CD4-positive, alpha-beta memory T cell (primary cell): ENCODE measurements at regions not wholly inside any gene's neighbourhood (a gene's known extent, or its start where the extent isn't known, plus 50 kb on each side); places are given as distances from the start of the nearest gene placed in this dataset.

Experiments
- CTCF ChIA-PET: fragments of 350-600 bp; sonication (Branson Sonifier 250); formaldehyde crosslinking; loops from one replicate; lab custom pipeline; 2021; ENCODE audit warnings: inconsistent platforms; ENCODE audit not compliant: partially characterized antibody; lab: Charles Lee
- POLR2A ChIA-PET: fragments of 350-600 bp; sonication (Branson Sonifier 250); formaldehyde crosslinking; loops from one replicate; lab custom pipeline; 2021; ENCODE audit not compliant: partially characterized antibody; lab: Charles Lee
- DNase-seq, 5 donors: peaks; one replicate each; pipeline versions ENCODE4 v3.0.0 to v3.0.0-alpha.2; 2020 to 2022; ENCODE audit warnings: mixed read lengths in 1 of 5
- H3K27ac ChIP-seq: one replicate; pipeline ENCODE4 v1.7.0; 2013; ENCODE audit warnings: low read depth, low read length
- H3K27me3 ChIP-seq: 2 replicates; pipeline ENCODE4 v1.7.0; 2013; ENCODE audit warnings: mild to moderate bottlenecking, low read length, moderate library complexity; ENCODE audit not compliant: insufficient read depth
- H3K36me3 ChIP-seq: 2 replicates; pipeline ENCODE4 v1.7.0; 2013; ENCODE audit warnings: mild to moderate bottlenecking, low read length, moderate library complexity; ENCODE audit not compliant: insufficient read depth
- H3K4me1 ChIP-seq: 2 replicates; pipeline ENCODE4 v1.7.0; 2013; ENCODE audit warnings: mild to moderate bottlenecking, low read length, moderate library complexity; ENCODE audit not compliant: insufficient read depth
- H3K4me3 ChIP-seq, 2 donors: one replicate each; pipeline ENCODE4 v1.7.0; 2013; ENCODE audit warnings: low read length in 2 of 2, mild to moderate bottlenecking in 1 of 2
- H3K9me3 ChIP-seq, 2 donors: one replicate each; pipeline ENCODE4 v1.7.0; 2013; ENCODE audit warnings: low read length in 2 of 2, control low read depth in 1 of 2; ENCODE audit not compliant: control insufficient read depth in 1 of 2
- H3K27ac Mint-ChIP-seq, 7 donors: one replicate each; pipeline ENCODE4 v1.8.0; 2020 to 2021; ENCODE audit warnings: mixed read lengths in 7 of 7, mild to moderate bottlenecking in 6 of 7, inconsistent platforms in 3 of 7, moderate library complexity in 3 of 7
- H3K27me3 Mint-ChIP-seq, 2 donors: one replicate each; pipeline ENCODE4 v1.8.0; 2020 to 2021; ENCODE audit warnings: mixed read lengths in 2 of 2
- H3K36me3 Mint-ChIP-seq, 2 donors: one replicate each; pipeline ENCODE4 v1.8.0; 2020 to 2021; ENCODE audit warnings: mixed read lengths in 2 of 2, inconsistent platforms in 1 of 2, mild to moderate bottlenecking in 1 of 2
- H3K4me1 Mint-ChIP-seq, 4 donors: one replicate each; pipeline ENCODE4 v1.8.0; 2020 to 2021; ENCODE audit warnings: mixed read lengths in 4 of 4, mild to moderate bottlenecking in 1 of 4
- H3K4me3 Mint-ChIP-seq, 8 donors: one replicate each; pipeline ENCODE4 v1.8.0; 2020 to 2021; ENCODE audit warnings: mixed read lengths in 8 of 8, mild to moderate bottlenecking in 7 of 8, moderate library complexity in 6 of 8, inconsistent platforms in 3 of 8
- H3K9me3 Mint-ChIP-seq, 8 donors: one replicate each; pipeline ENCODE4 v1.8.0; 2020 to 2021; ENCODE audit warnings: mixed read lengths in 8 of 8, mild to moderate bottlenecking in 5 of 8, inconsistent platforms in 3 of 8, moderate library complexity in 1 of 8
- intact Hi-C: fragments of 100-400 bp; cut with micrococcal nuclease; formaldehyde crosslinking; loops from one replicate; pipeline ENCODE4 v1.15.1; 2023

DNA sequence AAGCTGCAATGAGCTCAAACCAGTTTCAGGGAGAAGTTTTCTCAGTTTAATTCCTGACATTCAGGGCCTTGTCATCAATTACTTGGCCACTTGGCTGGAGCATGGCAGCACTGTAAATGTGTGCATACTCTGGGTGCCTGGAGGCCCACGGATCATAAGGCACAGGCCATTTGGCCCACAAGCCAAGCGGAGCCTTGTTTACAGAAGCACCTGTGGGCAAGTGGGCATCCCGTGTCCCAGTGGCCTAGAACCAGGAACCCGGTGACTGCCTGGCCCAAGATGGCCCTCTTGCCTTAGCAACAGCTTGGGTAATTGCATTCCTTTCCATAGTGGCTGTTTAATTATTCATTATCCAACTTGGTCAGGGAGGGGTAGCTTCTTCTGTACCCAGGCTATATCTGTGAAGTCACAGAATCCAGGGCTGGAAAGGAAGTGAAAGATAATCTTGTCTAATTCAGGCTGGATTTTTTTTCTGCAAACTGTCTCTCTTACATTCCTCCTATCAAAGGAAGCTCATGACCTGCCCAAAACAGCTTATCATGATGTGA, 426.4 kb upstream of the ZMIZ1 start:
- Histone ChIP-seq H3K27me3 (no peaks in the 10 kb centered on the region), H3K4me3 (no peak overlapping the region), H3K4me1 (no peaks in the 10 kb centered on the region), H3K9me3 (no peaks in the 10 kb centered on the region), H3K27ac (no peak overlapping the region), H3K36me3 (no peaks in the 10 kb centered on the region)
- H3K27ac Mint-ChIP-seq, result no peak overlapping the region
- POLR2A ChIA-PET, result no interaction called here
- H3K4me3 Mint-ChIP-seq, result no peak overlapping the region
- CTCF ChIA-PET, result interaction anchor here (1.2 to 2.1 kb wide), 3 partner anchors 8 to 14 kb away, joined by 3 to 5 read pairs (median 4); no protein-coding TSS in a partner anchor
- no peaks in the 10 kb centered on the region for H3K4me1 Mint-ChIP-seq
- DNase-seq, result no peak
- H3K9me3 Mint-ChIP-seq, result peaks cover 0 to 10% (median 5%) of the 10 kb centered on the region in 8 donors
- intact Hi-C loops, result no loop called here
- peaks cover 9 to 19% of the 10 kb centered on the region in 2 donors for H3K27me3 Mint-ChIP-seq
- H3K36me3 Mint-ChIP-seq, result no peaks in the 10 kb centered on the region

- Mint-ChIP-seq H3K36me3 (no peaks in the 10 kb centered on the region), H3K27ac (no peak overlapping the region), H3K27me3 (peaks cover 14 to 21% of the 10 kb centered on the region in 2 donors), H3K9me3 (peaks cover 0 to 10% (median 5%) of the 10 kb centered on the region in 8 donors), H3K4me1 (no peaks in the 10 kb centered on the region), H3K4me3 (no peak overlapping the region)
- intact Hi-C loops, result no loop called here
- no peak overlapping the region for H3K27ac ChIP-seq
- H3K36me3 ChIP-seq, result no peaks in the 10 kb centered on the region
- no peaks in the 10 kb centered on the region for H3K9me3 ChIP-seq
- ChIA-PET CTCF (no interaction called here), POLR2A (no interaction called here)
- no peaks in the 10 kb centered on the region for H3K4me1 ChIP-seq
- DNase-seq, result no peak
- no peak overlapping the region for H3K4me3 ChIP-seq
- no peaks in the 10 kb centered on the region for H3K27me3 ChIP-seq
These were observed 425.3 kb upstream of the ZMIZ1 start for GRCh38 chr10:78643513-78643912.

DNA sequence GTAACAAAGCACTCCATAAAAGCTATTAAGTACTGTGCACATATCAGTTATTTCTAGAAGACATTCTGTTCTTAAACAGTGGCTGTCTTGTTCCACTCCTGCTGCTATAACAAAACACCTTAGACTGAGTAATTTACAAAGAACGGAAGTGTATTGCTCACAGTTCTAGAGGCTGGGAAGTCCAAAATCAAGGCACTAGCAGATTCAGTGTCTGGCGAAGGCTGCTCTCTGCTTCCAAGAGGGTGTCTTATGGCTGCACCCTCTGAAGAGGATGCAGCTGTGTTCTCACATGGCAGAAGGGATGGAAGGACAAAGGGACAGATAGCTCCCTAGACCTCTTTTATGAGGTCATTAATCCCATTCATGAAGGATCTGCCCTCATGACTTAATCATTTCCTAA, 424.2 kb upstream of the ZMIZ1 start:
- CTCF ChIA-PET, result no interaction called here
- no peak for DNase-seq

DNA sequence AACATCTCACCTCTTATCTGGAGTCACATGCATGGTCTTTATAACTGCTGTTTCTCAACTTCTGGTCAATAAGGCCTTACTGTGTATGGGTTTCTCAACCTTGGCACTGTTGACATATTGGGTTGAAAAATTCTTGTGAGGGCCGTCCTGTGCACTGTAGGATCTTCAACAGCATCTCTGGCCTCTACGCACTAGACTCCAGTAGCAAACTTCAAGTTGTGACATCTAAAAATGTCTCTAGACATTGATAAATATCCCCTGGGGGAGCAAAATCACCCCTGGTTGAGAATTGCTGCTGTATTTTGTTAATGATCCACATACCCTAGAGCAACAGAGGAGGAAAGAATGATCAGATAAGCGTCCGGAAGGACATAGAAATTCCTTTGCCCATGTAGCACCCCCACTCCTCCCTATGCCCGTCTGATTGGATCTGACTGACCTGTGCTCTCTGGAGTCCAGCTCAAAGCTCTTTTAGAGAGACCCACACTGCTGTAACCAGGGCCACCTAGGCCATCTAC, 423.5 kb upstream of the ZMIZ1 start:
- no peaks in the 10 kb centered on the region for H3K4me1 ChIP-seq
- H3K4me1 Mint-ChIP-seq, result no peaks in the 10 kb centered on the region
- ChIA-PET CTCF (no interaction called here), POLR2A (no interaction called here)
- no peak overlapping the region for H3K4me3 ChIP-seq
- H3K9me3 ChIP-seq, result no peaks in the 10 kb centered on the region
- intact Hi-C loops, result no loop called here
- peaks cover 14 to 18% of the 10 kb centered on the region in 2 donors for H3K27me3 Mint-ChIP-seq
- no peak for DNase-seq
- no peaks in the 10 kb centered on the region for H3K27me3 ChIP-seq
- H3K4me3 Mint-ChIP-seq, result no peak overlapping the region
- H3K27ac ChIP-seq, result no peak overlapping the region
- H3K36me3 Mint-ChIP-seq, result no peaks in the 10 kb centered on the region
- H3K27ac Mint-ChIP-seq, result no peak overlapping the region
- H3K9me3 Mint-ChIP-seq, result peaks cover 0 to 10% (median 5%) of the 10 kb centered on the region in 8 donors
- no peaks in the 10 kb centered on the region for H3K36me3 ChIP-seq

More for the DNA sequence above, 424.2 kb upstream of the ZMIZ1 start:
- Histone ChIP-seq H3K9me3 (no peaks in the 10 kb centered on the region), H3K4me1 (no peaks in the 10 kb centered on the region), H3K36me3 (no peaks in the 10 kb centered on the region), H3K4me3 (no peak overlapping the region), H3K27ac (no peak overlapping the region), H3K27me3 (no peaks in the 10 kb centered on the region)
- Mint-ChIP-seq H3K36me3 (no peaks in the 10 kb centered on the region), H3K4me1 (no peaks in the 10 kb centered on the region), H3K9me3 (peaks cover 0 to 10% (median 5%) of the 10 kb centered on the region in 8 donors), H3K27me3 (peaks cover 14 to 21% of the 10 kb centered on the region in 2 donors), H3K4me3 (no peak overlapping the region), H3K27ac (no peak overlapping the region)
- intact Hi-C loops, result no loop called here
- POLR2A ChIA-PET, result no interaction called here

DNA sequence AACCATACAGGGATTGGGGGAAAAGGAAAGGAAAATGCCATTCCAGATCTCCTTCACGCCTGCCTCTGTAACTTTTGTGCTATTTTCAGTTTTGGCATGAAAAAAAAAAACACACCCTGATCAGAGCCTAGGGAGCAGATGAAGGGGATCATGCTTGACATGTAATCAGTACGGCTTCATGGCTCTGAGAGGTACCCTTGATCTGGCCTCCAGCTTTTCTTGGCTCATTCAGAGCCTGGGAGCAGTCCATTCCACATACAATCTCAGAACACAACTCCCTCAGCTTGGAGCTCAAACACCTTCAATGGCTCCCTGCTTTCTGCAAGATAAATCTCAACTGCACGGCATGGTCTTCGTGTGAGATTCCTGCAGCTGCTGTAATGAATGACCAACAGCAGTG, 422.8 kb upstream of the ZMIZ1 start:
- H3K27me3 Mint-ChIP-seq, result peaks cover 14 to 17% of the 10 kb centered on the region in 2 donors
- POLR2A ChIA-PET, result no interaction called here
- no peaks in the 10 kb centered on the region for H3K36me3 Mint-ChIP-seq
- Histone ChIP-seq H3K4me1 (no peaks in the 10 kb centered on the region), H3K27ac (no peak overlapping the region), H3K4me3 (no peak overlapping the region), H3K36me3 (no peaks in the 10 kb centered on the region), H3K9me3 (no peaks in the 10 kb centered on the region), H3K27me3 (no peaks in the 10 kb centered on the region)
- intact Hi-C loops, result no loop called here
- H3K4me1 Mint-ChIP-seq, result no peaks in the 10 kb centered on the region
- DNase-seq, result no peak
- peaks cover 0 to 10% (median 5%) of the 10 kb centered on the region in 8 donors for H3K9me3 Mint-ChIP-seq
- CTCF ChIA-PET, result interaction anchor here (0.6 kb wide), 1 partner anchor 600 kb away, joined by 4 read pairs; no protein-coding TSS in a partner anchor
- no peak overlapping the region for H3K27ac Mint-ChIP-seq
- H3K4me3 Mint-ChIP-seq, result no peak overlapping the region

GRCh38 chr10:78648256-78648860, 420.4 kb upstream of the ZMIZ1 start:
- H3K36me3 ChIP-seq, result no peaks in the 10 kb centered on the region
- no peaks in the 10 kb centered on the region for H3K4me1 ChIP-seq
- no peaks in the 10 kb centered on the region for H3K27me3 ChIP-seq
- no peak overlapping the region for H3K27ac Mint-ChIP-seq
- H3K4me1 Mint-ChIP-seq, result no peaks in the 10 kb centered on the region
- peaks cover 13 to 28% of the 10 kb centered on the region in 2 donors for H3K27me3 Mint-ChIP-seq
- ChIA-PET POLR2A (no interaction called here), CTCF (interaction anchor here (2.8 kb wide), 1 partner anchor 9 kb away, joined by 7 read pairs; no protein-coding TSS in a partner anchor)
- intact Hi-C loops, result no loop called here
- no peaks in the 10 kb centered on the region for H3K9me3 ChIP-seq
- H3K4me3 ChIP-seq, result no peak overlapping the region
- H3K27ac ChIP-seq, result no peak overlapping the region
- H3K36me3 Mint-ChIP-seq, result no peaks in the 10 kb centered on the region
- no peak for DNase-seq
- peaks cover 0 to 10% (median 5%) of the 10 kb centered on the region in 8 donors for H3K9me3 Mint-ChIP-seq
- H3K4me3 Mint-ChIP-seq, result no peak overlapping the region

GRCh38 chr10:78649429-78649828, 419.3 kb upstream of the ZMIZ1 start:
- H3K27me3 Mint-ChIP-seq, result peaks cover 13 to 34% of the 10 kb centered on the region in 2 donors
- no peak overlapping the region for H3K4me3 ChIP-seq
- H3K4me1 ChIP-seq, result no peaks in the 10 kb centered on the region
- H3K27me3 ChIP-seq, result no peaks in the 10 kb centered on the region
- H3K4me3 Mint-ChIP-seq, result no peak overlapping the region
- intact Hi-C loops, result no loop called here
- no peaks in the 10 kb centered on the region for H3K36me3 Mint-ChIP-seq
- no peak overlapping the region for H3K27ac Mint-ChIP-seq
- no peak overlapping the region for H3K27ac ChIP-seq
- no peaks in the 10 kb centered on the region for H3K9me3 ChIP-seq
- H3K4me1 Mint-ChIP-seq, result no peaks in the 10 kb centered on the region
- POLR2A ChIA-PET, result no interaction called here
- DNase-seq, result no peak
- peaks cover 0 to 7% (median 5%) of the 10 kb centered on the region in 8 donors for H3K9me3 Mint-ChIP-seq
- CTCF ChIA-PET, result interaction anchor here (1.2 to 2.8 kb wide), 2 partner anchors 8 to 12 kb away, joined by 6 to 7 read pairs; no protein-coding TSS in a partner anchor
- no peaks in the 10 kb centered on the region for H3K36me3 ChIP-seq
